ENCODE measurements at regions not wholly inside any gene's neighbourhood (a gene's known extent, or its start where the extent isn't known, plus 50 kb on each side); places are given as distances from the start of the nearest gene placed in this dataset.

- Mint-ChIP-seq H3K4me3 (ENCODE audit: unreplicated experiment) (no peak overlapping the region), H3K27ac (ENCODE audit: unreplicated experiment) (no peak overlapping the region), H3K4me1 (ENCODE audit: unreplicated experiment) (no peaks in the 10 kb centered on the region), H3K27me3 (ENCODE audit: unreplicated experiment) (no peaks in the 10 kb centered on the region), H3K9me3 (ENCODE audit: unreplicated experiment) (peaks cover 37% of the 10 kb centered on the region), H3K36me3 (ENCODE audit: unreplicated experiment) (no peaks in the 10 kb centered on the region)
- no peak for DNase-seq (ENCODE audit: extremely low spot score, unreplicated experiment)
- no peak for TF ChIP-seq CTCF (IDR thresholded peaks at IDR 0.05)
Measured at GRCh38 chrX:127030016-127030748, 210.7 kb downstream of the PRR32 start.

GRCh38 chrX:127037159-127037558, 217.6 kb downstream of the PRR32 start:
- H3K27me3 Mint-ChIP-seq (ENCODE audit: unreplicated experiment) = no peaks in the 10 kb centered on the region
- no peaks in the 10 kb centered on the region for H3K4me1 Mint-ChIP-seq (ENCODE audit: unreplicated experiment)
- no peak overlapping the region for H3K27ac Mint-ChIP-seq (ENCODE audit: unreplicated experiment)
- TF ChIP-seq CTCF (IDR thresholded peaks at IDR 0.05) = no peak
- no peaks in the 10 kb centered on the region for H3K36me3 Mint-ChIP-seq (ENCODE audit: unreplicated experiment)
- H3K9me3 Mint-ChIP-seq (ENCODE audit: unreplicated experiment) = peaks cover 43% of the 10 kb centered on the region
- DNase-seq (ENCODE audit: extremely low spot score, unreplicated experiment) = no peak
- no peak overlapping the region for H3K4me3 Mint-ChIP-seq (ENCODE audit: unreplicated experiment)

GRCh38 chrX:127038065-127038464, 218.5 kb downstream of the PRR32 start:
- H3K4me3 Mint-ChIP-seq (ENCODE audit: unreplicated experiment) = no peak overlapping the region
- no peak for DNase-seq (ENCODE audit: extremely low spot score, unreplicated experiment)
- peaks cover 40% of the 10 kb centered on the region for H3K9me3 Mint-ChIP-seq (ENCODE audit: unreplicated experiment)
- TF ChIP-seq CTCF (IDR thresholded peaks at IDR 0.05) = no peak
- no peaks in the 10 kb centered on the region for H3K4me1 Mint-ChIP-seq (ENCODE audit: unreplicated experiment)
- no peaks in the 10 kb centered on the region for H3K36me3 Mint-ChIP-seq (ENCODE audit: unreplicated experiment)
- H3K27ac Mint-ChIP-seq (ENCODE audit: unreplicated experiment) = no peak overlapping the region
- no peaks in the 10 kb centered on the region for H3K27me3 Mint-ChIP-seq (ENCODE audit: unreplicated experiment)

DNA sequence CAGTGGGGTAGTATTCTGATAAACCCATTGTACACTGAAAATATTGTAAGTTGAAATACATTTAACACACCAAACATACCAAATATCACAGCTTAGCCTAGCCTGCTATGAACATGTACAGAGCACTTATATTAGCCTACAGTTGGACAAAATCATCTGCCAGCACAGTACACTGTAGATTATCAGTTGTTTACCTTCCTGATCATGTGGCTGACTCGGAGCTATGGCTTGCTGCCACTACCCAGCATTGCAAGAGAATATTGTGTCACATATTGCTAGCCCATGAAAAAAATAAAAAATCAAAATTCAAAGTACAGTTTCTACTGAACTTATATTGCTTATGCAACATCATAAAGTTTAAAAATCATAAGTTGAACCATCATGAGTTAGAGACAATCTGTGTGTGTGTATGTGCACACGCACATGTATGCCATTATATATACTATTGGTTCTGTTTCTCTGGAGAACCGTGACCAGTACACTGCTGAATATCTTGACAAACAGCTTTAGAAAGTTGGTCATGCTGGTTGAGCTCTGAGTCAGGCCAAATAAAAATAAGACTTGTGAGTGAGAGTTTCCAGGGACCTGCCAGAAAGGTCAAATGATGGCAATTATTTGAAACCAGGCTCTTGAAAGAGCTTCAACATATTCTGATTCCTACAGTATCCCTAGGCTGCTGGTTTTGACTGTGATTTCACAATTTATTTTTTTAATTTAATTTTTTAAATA, 238.5 kb downstream of the PRR32 start:
- Mint-ChIP-seq H3K36me3 (ENCODE audit: unreplicated experiment) (no peaks in the 10 kb centered on the region), H3K27me3 (ENCODE audit: unreplicated experiment) (no peaks in the 10 kb centered on the region), H3K9me3 (ENCODE audit: unreplicated experiment) (peaks cover 43% of the 10 kb centered on the region), H3K27ac (ENCODE audit: unreplicated experiment) (no peak overlapping the region), H3K4me1 (ENCODE audit: unreplicated experiment) (no peaks in the 10 kb centered on the region), H3K4me3 (ENCODE audit: unreplicated experiment) (no peak overlapping the region)
- TF ChIP-seq CTCF (IDR thresholded peaks at IDR 0.05) = no peak
- DNase-seq (ENCODE audit: extremely low spot score, unreplicated experiment) = no peak

DNA sequence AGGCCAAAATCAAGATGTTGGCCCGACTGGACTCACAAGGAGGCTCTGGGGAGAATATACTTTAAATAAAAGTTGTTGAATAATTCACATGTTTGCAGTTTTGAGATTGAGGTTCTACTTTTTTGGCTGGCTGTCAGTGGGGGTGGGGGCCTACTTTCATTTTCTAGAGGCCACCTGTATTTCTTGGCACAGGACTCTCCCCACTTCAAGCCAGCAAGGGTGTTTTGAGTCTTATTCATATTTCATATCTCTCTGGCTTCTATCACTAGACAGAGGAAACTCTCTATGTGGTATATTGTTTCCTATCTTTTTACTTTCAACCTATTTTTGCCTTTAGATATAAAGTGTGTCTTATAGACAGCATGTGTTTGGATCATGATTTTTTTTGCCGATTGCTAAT, 266.4 kb downstream of the PRR32 start:
- no peak for DNase-seq (ENCODE audit: extremely low spot score, unreplicated experiment)
- TF ChIP-seq CTCF (IDR thresholded peaks at IDR 0.05) = no peak
- Mint-ChIP-seq H3K36me3 (ENCODE audit: unreplicated experiment) (no peaks in the 10 kb centered on the region), H3K27me3 (ENCODE audit: unreplicated experiment) (no peaks in the 10 kb centered on the region), H3K9me3 (ENCODE audit: unreplicated experiment) (peaks cover 40% of the 10 kb centered on the region), H3K27ac (ENCODE audit: unreplicated experiment) (no peak overlapping the region), H3K4me1 (ENCODE audit: unreplicated experiment) (no peaks in the 10 kb centered on the region), H3K4me3 (ENCODE audit: unreplicated experiment) (no peak overlapping the region)
